Progenitor cell of endocrine pancreas (in vitro differentiated cells): ENCODE measurements at regions not wholly inside any gene's neighbourhood (a gene's known extent, or its start where the extent isn't known, plus 50 kb on each side); places are given as distances from the start of the nearest gene placed in this dataset.

Experiments
- DNase-seq: peaks from one replicate; pipeline ENCODE4 v3.0.0; 2021; ENCODE audit warnings: low spot score; ENCODE audit not compliant: unreplicated experiment
- H3K27ac Mint-ChIP-seq: 2 replicates; pipeline ENCODE4 v1.8.0; 2021; ENCODE audit warnings: mild to moderate bottlenecking, moderate library complexity, mixed read lengths
- H3K27me3 Mint-ChIP-seq: 2 replicates; pipeline ENCODE4 v1.8.0; 2021; ENCODE audit warnings: mixed read lengths
- H3K36me3 Mint-ChIP-seq: 2 replicates; pipeline ENCODE4 v1.8.0; 2022; ENCODE audit warnings: mixed read lengths; ENCODE audit not compliant: insufficient read depth
- H3K4me1 Mint-ChIP-seq: 2 replicates; pipeline ENCODE4 v1.8.0; 2021; ENCODE audit warnings: low read depth, mixed read lengths
- H3K4me3 Mint-ChIP-seq: 2 replicates; pipeline ENCODE4 v1.8.0; 2021; ENCODE audit warnings: low read depth, mild to moderate bottlenecking, moderate library complexity, mixed read lengths
- H3K9me3 Mint-ChIP-seq: 2 replicates; pipeline ENCODE4 v1.8.0; 2021; ENCODE audit warnings: low read depth, mixed read lengths
- CTCF ChIP-seq: fragments of 200-600 bp; sonication (generic); IDR thresholded peaks from one replicate; pipeline ENCODE4 v1.5.0; 2021; ENCODE audit warnings: antibody characterized with exemption, mild to moderate bottlenecking; ENCODE audit not compliant: unreplicated experiment

- Mint-ChIP-seq H3K9me3 (no peaks in the 10 kb centered on the region), H3K27ac (peak overlapping the region; percentile 20), H3K4me3 (peak overlapping the region; percentile 3)
Measured at GRCh38 chr18:22047485-22047884, 121.9 kb upstream of the GATA6 start.

GRCh38 chr18:22048221-22048620 lies 121.2 kb upstream of the GATA6 start:
- H3K9me3 Mint-ChIP-seq = no peaks in the 10 kb centered on the region
- H3K27ac Mint-ChIP-seq = no peak overlapping the region
- H3K27me3 Mint-ChIP-seq = no peaks in the 10 kb centered on the region
- peaks cover 65% of the 10 kb centered on the region for H3K4me1 Mint-ChIP-seq
- no peak for DNase-seq
- no peak overlapping the region for H3K4me3 Mint-ChIP-seq
- no peak for TF ChIP-seq CTCF
- H3K36me3 Mint-ChIP-seq = no peaks in the 10 kb centered on the region

More at GRCh38 chr18:22047485-22047884, 121.9 kb upstream of the GATA6 start:
- TF ChIP-seq CTCF = no peak
- no peaks in the 10 kb centered on the region for H3K36me3 Mint-ChIP-seq
- peaks cover 67% of the 10 kb centered on the region for H3K4me1 Mint-ChIP-seq
- DNase-seq = no peak
- H3K27me3 Mint-ChIP-seq = no peaks in the 10 kb centered on the region

- H3K4me1 Mint-ChIP-seq = peaks cover 57% of the 10 kb centered on the region
- no peak overlapping the region for H3K4me3 Mint-ChIP-seq
- H3K27me3 Mint-ChIP-seq = no peaks in the 10 kb centered on the region
- H3K36me3 Mint-ChIP-seq = no peaks in the 10 kb centered on the region
- no peak for TF ChIP-seq CTCF
- H3K9me3 Mint-ChIP-seq = peaks cover 1% of the 10 kb centered on the region
- peak overlapping the region; percentile 86 for H3K27ac Mint-ChIP-seq
- DNase-seq = no peak
Measured at GRCh38 chr18:22048932-22049615, 120.3 kb upstream of the GATA6 start.

- TF ChIP-seq CTCF = no peak
- no peaks in the 10 kb centered on the region for H3K36me3 Mint-ChIP-seq
Measured at GRCh38 chr18:22052405-22053105, 116.8 kb upstream of the GATA6 start.

GRCh38 chr18:22055466-22056238 lies 113.7 kb upstream of the GATA6 start:
- Mint-ChIP-seq H3K27me3 (no peaks in the 10 kb centered on the region), H3K4me3 (no peak overlapping the region), H3K36me3 (no peaks in the 10 kb centered on the region), H3K27ac (peak overlapping the region; percentile 80), H3K4me1 (peaks cover 27% of the 10 kb centered on the region), H3K9me3 (peaks cover 3% of the 10 kb centered on the region)
- no peak for DNase-seq
- no peak for TF ChIP-seq CTCF

More at GRCh38 chr18:22052405-22053105, 116.8 kb upstream of the GATA6 start:
- Mint-ChIP-seq H3K4me3 (no peak overlapping the region), H3K4me1 (peaks cover 31% of the 10 kb centered on the region), H3K9me3 (peaks cover 3% of the 10 kb centered on the region), H3K27ac (peak overlapping the region; percentile 89), H3K27me3 (no peaks in the 10 kb centered on the region)
- no peak for DNase-seq
